SW480 (cell line): ENCODE measurements at regions not wholly inside any gene's neighbourhood (a gene's known extent, or its start where the extent isn't known, plus 50 kb on each side); places are given as distances from the start of the nearest gene placed in this dataset.

ENCODE experiments used
- DNase-seq: peaks from one replicate; pipeline ENCODE4 v3.0.0-alpha.2; 2016; ENCODE audit warnings: low spot score

GRCh38 chr4:100083289-100083688, 107.0 kb downstream of the DDIT4L start:
- DNase-seq, result no peak

GRCh38 chr4:100082852-100083251, 107.4 kb downstream of the DDIT4L start:
- no peak for DNase-seq

- no peak for DNase-seq
Measured at GRCh38 chr4:100081491-100081890, 108.8 kb downstream of the DDIT4L start.

GRCh38 chr4:100079264-100079663, 111.0 kb downstream of the DDIT4L start:
- DNase-seq, result no peak

GRCh38 chr4:100076753-100077152, 113.5 kb downstream of the DDIT4L start:
- no peak for DNase-seq

- no peak for DNase-seq
Measured at GRCh38 chr4:100075486-100076270, 114.6 kb downstream of the DDIT4L start.

GRCh38 chr4:100075056-100075455, 115.2 kb downstream of the DDIT4L start:
- DNase-seq, result no peak

- no peak for DNase-seq
Measured at GRCh38 chr4:100071506-100071905, 118.8 kb downstream of the DDIT4L start.

GRCh38 chr4:100070868-100071267, 119.4 kb downstream of the DDIT4L start:
- DNase-seq, result no peak

GRCh38 chr4:100069207-100069606, 119.1 kb upstream of the H2AZ1 start:
- no peak for DNase-seq

GRCh38 chr4:100067255-100067654, 117.2 kb upstream of the H2AZ1 start:
- no peak for DNase-seq

- DNase-seq, result no peak
Measured at GRCh38 chr4:100063355-100063754, 113.3 kb upstream of the H2AZ1 start.

- DNase-seq, result no peak
Measured at GRCh38 chr4:100062921-100063320, 112.8 kb upstream of the H2AZ1 start.

- no peak for DNase-seq
Measured at GRCh38 chr4:100061835-100062234, 111.8 kb upstream of the H2AZ1 start.

GRCh38 chr4:100060765-100061416, 110.8 kb upstream of the H2AZ1 start:
- no peak for DNase-seq

- DNase-seq, result no peak
Measured at GRCh38 chr4:100059467-100059866, 109.4 kb upstream of the H2AZ1 start.

GRCh38 chr4:100056701-100057100, 106.6 kb upstream of the H2AZ1 start:
- DNase-seq, result no peak

GRCh38 chr4:100054071-100054470, 104.0 kb upstream of the H2AZ1 start:
- no peak for DNase-seq

GRCh38 chr4:100049872-100050271, 99.8 kb upstream of the H2AZ1 start:
- DNase-seq, result no peak

- no peak for DNase-seq
Measured at GRCh38 chr4:100042711-100043110, 92.6 kb upstream of the H2AZ1 start.

GRCh38 chr4:100042235-100042634, 92.2 kb upstream of the H2AZ1 start:
- DNase-seq, result no peak

GRCh38 chr4:100041646-100042045, 91.6 kb upstream of the H2AZ1 start:
- no peak for DNase-seq

GRCh38 chr4:100034023-100034664, 84.1 kb upstream of the H2AZ1 start:
- DNase-seq, result no peak
